Astrocyte (in vitro differentiated cells and primary cell): ENCODE measurements at regions not wholly inside any gene's neighbourhood (a gene's known extent, or its start where the extent isn't known, plus 50 kb on each side); places are given as distances from the start of the nearest gene placed in this dataset.

Experiments used
- EZH2 ChIP-seq: IDR thresholded peaks from 2 replicates; pipeline ENCODE4 v1.6.1; 2012; ENCODE audit warnings: mild to moderate bottlenecking, low read length, inconsistent platforms; ENCODE audit not compliant: insufficient read depth
- TF ChIP-seq, protein P1 (sequence below): IDR thresholded peaks from 2 replicates; pipeline ENCODE4 v1.5.1; 2011; ENCODE audit warnings: low read depth, mild to moderate bottlenecking, inconsistent platforms, low read length, moderate library complexity; ENCODE audit not compliant: insufficient read depth

DNA sequence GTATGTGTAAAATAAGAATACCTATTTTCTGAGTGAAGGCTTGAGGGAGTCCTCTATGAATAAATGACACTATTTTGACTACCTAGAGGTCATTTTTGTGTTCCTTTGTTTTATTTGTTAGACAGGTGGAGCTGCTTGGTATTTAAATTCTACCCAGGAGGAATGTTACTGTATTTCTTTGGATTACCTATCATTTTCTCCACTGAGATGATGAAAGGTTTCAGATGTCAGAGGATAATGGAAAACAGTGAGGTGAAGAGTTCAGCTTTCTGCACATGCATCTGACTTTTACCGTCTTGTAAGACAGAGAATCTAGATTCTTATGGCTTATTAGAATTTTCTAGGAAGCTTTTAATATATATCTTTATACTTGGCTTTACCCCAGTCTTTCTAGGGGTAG, 689.8 kb upstream of the NXPH2 start:
- TF ChIP-seq, protein P1, sequence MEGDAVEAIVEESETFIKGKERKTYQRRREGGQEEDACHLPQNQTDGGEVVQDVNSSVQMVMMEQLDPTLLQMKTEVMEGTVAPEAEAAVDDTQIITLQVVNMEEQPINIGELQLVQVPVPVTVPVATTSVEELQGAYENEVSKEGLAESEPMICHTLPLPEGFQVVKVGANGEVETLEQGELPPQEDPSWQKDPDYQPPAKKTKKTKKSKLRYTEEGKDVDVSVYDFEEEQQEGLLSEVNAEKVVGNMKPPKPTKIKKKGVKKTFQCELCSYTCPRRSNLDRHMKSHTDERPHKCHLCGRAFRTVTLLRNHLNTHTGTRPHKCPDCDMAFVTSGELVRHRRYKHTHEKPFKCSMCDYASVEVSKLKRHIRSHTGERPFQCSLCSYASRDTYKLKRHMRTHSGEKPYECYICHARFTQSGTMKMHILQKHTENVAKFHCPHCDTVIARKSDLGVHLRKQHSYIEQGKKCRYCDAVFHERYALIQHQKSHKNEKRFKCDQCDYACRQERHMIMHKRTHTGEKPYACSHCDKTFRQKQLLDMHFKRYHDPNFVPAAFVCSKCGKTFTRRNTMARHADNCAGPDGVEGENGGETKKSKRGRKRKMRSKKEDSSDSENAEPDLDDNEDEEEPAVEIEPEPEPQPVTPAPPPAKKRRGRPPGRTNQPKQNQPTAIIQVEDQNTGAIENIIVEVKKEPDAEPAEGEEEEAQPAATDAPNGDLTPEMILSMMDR, result no peak
- TF ChIP-seq EZH2, result no peak
